ENCODE measurements at regions not wholly inside any gene's neighbourhood (a gene's known extent, or its start where the extent isn't known, plus 50 kb on each side); places are given as distances from the start of the nearest gene placed in this dataset.

- TF ChIP-seq, protein P1, sequence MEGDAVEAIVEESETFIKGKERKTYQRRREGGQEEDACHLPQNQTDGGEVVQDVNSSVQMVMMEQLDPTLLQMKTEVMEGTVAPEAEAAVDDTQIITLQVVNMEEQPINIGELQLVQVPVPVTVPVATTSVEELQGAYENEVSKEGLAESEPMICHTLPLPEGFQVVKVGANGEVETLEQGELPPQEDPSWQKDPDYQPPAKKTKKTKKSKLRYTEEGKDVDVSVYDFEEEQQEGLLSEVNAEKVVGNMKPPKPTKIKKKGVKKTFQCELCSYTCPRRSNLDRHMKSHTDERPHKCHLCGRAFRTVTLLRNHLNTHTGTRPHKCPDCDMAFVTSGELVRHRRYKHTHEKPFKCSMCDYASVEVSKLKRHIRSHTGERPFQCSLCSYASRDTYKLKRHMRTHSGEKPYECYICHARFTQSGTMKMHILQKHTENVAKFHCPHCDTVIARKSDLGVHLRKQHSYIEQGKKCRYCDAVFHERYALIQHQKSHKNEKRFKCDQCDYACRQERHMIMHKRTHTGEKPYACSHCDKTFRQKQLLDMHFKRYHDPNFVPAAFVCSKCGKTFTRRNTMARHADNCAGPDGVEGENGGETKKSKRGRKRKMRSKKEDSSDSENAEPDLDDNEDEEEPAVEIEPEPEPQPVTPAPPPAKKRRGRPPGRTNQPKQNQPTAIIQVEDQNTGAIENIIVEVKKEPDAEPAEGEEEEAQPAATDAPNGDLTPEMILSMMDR (IDR thresholded peaks at IDR 0.05), result no peak
- TF ChIP-seq EP300 (IDR thresholded peaks at IDR 0.05), result no peak
Observed at GRCh38 chr6:14995208-14995607, 250.7 kb upstream of the JARID2 start.

All from sigmoid colon (tissue), 4 donors.